Endothelial cell of umbilical vein (primary cell): ENCODE measurements at regions not wholly inside any gene's neighbourhood (a gene's known extent, or its start where the extent isn't known, plus 50 kb on each side); places are given as distances from the start of the nearest gene placed in this dataset.

Experiments
- EZH2 ChIP-seq: IDR thresholded peaks from 2 replicates; pipeline ENCODE4 v1.6.1; 2012; ENCODE audit warnings: borderline replicate concordance, low read depth, mild to moderate bottlenecking, moderate library complexity, low read length, inconsistent platforms; ENCODE audit not compliant: severe bottlenecking
- FOS ChIP-seq: IDR thresholded peaks from 2 replicates; pipeline ENCODE4 v1.6.1; 2011; ENCODE audit warnings: mild to moderate bottlenecking, low read length, moderate library complexity, borderline replicate concordance; ENCODE audit not compliant: insufficient read depth
- GATA2 ChIP-seq: IDR thresholded peaks from 2 replicates; pipeline ENCODE4 v1.7.0; 2011; ENCODE audit warnings: low read depth, mild to moderate bottlenecking, moderate library complexity, mixed read lengths, low read length; ENCODE audit not compliant: insufficient read length, insufficient read depth
- JUN ChIP-seq: IDR thresholded peaks from 2 replicates; pipeline ENCODE4 v1.6.1; 2011; ENCODE audit warnings: borderline replicate concordance, low read depth; ENCODE audit not compliant: insufficient read length, insufficient read depth
- POLR2A ChIP-seq: IDR thresholded peaks from 2 replicates; pipeline ENCODE4 v1.6.1; 2012; ENCODE audit warnings: low read depth, mild to moderate bottlenecking, control low read depth, low read length
- POLR2AphosphoS5 ChIP-seq: IDR thresholded peaks from 2 replicates; pipeline ENCODE4 v1.6.1; 2012; ENCODE audit warnings: low read depth, mild to moderate bottlenecking, control low read depth, low read length, moderate library complexity; ENCODE audit not compliant: insufficient read depth
- TF ChIP-seq, protein P1 (sequence below), 2 donors: IDR thresholded peaks; 1 replicate in 1 of 2; 2 replicates in 1 of 2; pipeline ENCODE4 v1.5.1; 2011; ENCODE audit warnings: low read length in 2 of 2, mild to moderate bottlenecking in 2 of 2, moderate library complexity in 2 of 2, control low read depth in 1 of 2, inconsistent platforms in 1 of 2, low read depth in 1 of 2; ENCODE audit not compliant: insufficient read depth in 1 of 2; ENCODE audit errors: extremely low read depth in 1 of 2
- TF ChIP-seq, protein P2 (sequence below): IDR thresholded peaks from 2 replicates; pipeline ENCODE4 v1.6.1; 2011; ENCODE audit not compliant: insufficient read depth, insufficient read length

DNA sequence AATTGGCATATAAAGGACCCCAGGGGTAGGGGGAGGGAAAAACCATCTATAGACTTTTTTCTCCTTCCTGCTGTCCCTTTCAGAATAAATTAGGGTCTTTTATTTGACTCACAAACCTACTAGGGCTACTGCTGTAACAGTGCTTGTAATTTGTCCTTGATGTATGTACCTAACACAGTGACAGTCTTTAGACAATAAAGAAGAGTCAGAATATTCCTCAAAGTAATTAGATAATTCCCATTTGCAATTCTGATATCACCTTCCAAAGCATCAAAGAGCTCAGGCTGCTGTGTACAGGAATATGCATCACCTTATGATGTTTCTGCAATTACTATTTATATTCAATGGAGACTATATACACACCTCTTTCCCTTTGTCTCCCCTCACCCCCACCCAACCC, 161.7 kb downstream of the MREG start:
- TF ChIP-seq, protein P1, sequence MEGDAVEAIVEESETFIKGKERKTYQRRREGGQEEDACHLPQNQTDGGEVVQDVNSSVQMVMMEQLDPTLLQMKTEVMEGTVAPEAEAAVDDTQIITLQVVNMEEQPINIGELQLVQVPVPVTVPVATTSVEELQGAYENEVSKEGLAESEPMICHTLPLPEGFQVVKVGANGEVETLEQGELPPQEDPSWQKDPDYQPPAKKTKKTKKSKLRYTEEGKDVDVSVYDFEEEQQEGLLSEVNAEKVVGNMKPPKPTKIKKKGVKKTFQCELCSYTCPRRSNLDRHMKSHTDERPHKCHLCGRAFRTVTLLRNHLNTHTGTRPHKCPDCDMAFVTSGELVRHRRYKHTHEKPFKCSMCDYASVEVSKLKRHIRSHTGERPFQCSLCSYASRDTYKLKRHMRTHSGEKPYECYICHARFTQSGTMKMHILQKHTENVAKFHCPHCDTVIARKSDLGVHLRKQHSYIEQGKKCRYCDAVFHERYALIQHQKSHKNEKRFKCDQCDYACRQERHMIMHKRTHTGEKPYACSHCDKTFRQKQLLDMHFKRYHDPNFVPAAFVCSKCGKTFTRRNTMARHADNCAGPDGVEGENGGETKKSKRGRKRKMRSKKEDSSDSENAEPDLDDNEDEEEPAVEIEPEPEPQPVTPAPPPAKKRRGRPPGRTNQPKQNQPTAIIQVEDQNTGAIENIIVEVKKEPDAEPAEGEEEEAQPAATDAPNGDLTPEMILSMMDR (IDR thresholded peaks at IDR 0.05; ENCODE audit: extremely low read depth in 1 of 2, insufficient read depth in 1 of 2, low read depth in 1 of 2, low read length in 2 of 2) = no peak
- TF ChIP-seq POLR2A (no peak), JUN (no peak), GATA2 (no peak), POLR2AphosphoS5 (no peak), EZH2 (no peak), FOS (no peak)
- TF ChIP-seq, protein P2, sequence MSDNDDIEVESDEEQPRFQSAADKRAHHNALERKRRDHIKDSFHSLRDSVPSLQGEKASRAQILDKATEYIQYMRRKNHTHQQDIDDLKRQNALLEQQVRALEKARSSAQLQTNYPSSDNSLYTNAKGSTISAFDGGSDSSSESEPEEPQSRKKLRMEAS = no peak
